GM19240 (cell line): ENCODE measurements at regions not wholly inside any gene's neighbourhood (a gene's known extent, or its start where the extent isn't known, plus 50 kb on each side); places are given as distances from the start of the nearest gene placed in this dataset.
A peak's percentile ranks its signal among the peaks of the same experiment; 100 is the strongest.

Source experiments
- DNase-seq: peaks from one replicate; pipeline ENCODE4 v3.0.0; 2011; ENCODE audit warnings: low spot score; ENCODE audit not compliant: insufficient read length

DNA sequence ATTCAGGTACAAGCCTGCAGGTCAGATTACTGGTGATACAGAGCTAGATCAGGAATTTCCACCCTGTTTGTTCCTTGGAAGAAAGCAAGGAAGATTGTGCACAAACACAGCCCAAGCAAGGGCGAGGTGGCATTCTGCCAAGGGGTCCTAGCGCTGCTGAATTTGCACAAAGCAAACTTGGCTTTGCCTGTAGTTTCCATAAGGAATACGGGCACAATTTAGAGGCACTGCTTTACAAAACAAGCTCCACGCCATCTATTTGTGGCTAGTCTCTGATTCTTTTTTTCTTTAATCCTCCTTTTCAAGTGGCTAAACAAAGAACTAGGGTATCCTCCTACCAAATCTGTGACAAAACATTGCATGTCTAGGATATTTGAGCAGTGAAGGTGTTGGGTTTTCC, 195.5 kb upstream of the ACVR2A start:
- no peak for DNase-seq

DNA sequence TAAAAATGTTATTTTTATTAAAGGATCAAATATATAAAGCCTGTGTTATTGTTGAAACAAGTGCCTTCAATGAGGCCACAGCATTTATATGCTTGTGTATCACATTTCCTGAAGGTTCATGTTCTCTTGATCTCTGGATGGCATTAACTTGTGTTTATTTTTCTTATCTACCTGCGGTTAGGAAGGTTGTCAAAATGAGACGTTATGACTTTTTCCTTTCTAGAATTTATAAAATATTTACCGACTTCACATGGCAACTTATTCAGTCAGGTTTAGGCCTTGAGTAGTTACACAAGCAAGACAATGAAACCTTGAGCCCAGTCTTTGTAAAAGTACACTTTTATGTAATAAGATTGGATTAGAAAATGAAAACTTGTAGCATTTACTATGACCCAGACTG, 196.4 kb upstream of the ACVR2A start:
- no peak for DNase-seq

- no peak for DNase-seq
Observed at GRCh38 chr2:147647816-147648215, 197.0 kb upstream of the ACVR2A start.

- no peak for DNase-seq
Observed at GRCh38 chr2:147646818-147647468, 197.9 kb upstream of the ACVR2A start.

DNA sequence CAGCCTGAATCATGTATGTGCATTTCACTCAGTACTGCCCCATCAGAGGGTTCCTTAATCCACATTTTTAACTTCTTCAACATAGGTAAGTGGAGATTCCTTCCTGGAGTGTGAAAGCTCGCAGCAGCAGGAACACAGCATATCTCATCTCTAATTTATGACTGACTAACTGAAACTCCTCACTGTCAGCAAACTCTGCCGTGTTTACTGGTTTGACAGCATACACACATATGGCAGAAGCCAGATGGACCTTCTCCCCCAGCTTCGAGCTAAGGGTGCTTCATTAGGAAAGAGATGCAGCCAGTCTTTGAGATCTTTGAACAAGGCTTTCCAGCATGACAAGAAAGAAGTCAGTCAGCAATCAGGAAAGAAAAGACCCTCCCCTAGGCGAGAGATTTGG, 200.3 kb upstream of the ACVR2A start:
- DNase-seq: no peak

DNA sequence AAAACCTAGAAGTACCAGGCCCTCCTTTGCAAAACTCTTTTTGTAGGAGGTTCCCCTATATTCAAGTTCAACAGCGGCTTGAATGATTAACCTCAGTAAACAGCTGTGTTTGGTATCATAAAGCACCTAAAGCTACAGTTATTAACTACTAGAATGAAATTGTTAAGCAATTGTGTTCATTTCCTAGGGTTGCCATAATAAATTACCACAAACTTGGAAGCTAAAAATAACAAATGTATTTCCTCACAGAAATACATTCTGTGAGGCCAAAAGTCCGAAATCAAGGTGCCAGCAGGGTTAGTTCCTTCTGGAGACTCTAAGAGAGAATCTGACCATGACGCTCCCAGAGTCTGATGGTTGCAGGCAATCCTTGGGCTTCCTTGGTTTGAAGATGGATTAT, 202.1 kb upstream of the ACVR2A start:
- no peak for DNase-seq

GRCh38 chr2:147641651-147642050, 203.2 kb upstream of the ACVR2A start:
- no peak for DNase-seq

DNA sequence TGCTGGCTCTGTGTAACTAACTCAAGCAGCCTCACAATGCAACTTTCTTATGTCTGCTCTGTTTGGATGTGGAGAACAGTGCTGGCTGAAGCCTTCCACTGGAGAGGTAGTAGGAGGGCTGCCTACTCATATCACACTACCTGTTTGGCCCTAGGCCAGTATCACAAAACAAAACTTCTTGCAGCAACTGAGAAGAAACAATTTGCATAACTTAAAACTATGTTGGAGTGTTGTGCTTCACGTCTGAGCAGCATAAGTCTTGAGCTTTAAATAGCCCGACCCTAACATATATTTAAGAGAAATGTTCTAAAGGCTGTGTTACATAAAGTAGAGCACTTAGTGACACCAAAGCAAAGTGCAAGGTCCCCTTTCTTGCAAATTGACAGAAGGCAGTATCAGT, 204.9 kb upstream of the ACVR2A start:
- DNase-seq: peak; percentile 23

- DNase-seq: no peak
Observed at GRCh38 chr2:147639386-147639785, 205.4 kb upstream of the ACVR2A start.

DNA sequence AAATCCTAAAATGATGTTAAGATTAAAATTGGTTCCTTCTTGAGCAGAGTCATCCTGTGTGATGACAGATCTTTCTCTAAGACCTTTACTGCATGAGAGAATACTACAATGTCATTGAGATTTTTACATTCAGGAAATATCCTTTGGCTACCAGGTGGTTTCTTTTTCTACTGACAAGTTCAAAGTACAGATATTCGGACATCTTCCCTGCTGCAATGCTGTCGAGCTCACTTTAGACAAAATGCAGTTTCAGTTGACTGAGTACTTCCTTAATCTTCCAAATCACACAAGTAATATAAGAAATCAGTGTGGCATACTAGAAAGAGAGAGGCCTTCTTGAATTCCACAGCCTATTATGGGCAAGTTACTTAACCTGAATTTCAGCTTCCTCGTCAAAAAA, 207.9 kb upstream of the ACVR2A start:
- no peak for DNase-seq

GRCh38 chr2:147636238-147636882, 208.5 kb upstream of the ACVR2A start:
- no peak for DNase-seq

DNA sequence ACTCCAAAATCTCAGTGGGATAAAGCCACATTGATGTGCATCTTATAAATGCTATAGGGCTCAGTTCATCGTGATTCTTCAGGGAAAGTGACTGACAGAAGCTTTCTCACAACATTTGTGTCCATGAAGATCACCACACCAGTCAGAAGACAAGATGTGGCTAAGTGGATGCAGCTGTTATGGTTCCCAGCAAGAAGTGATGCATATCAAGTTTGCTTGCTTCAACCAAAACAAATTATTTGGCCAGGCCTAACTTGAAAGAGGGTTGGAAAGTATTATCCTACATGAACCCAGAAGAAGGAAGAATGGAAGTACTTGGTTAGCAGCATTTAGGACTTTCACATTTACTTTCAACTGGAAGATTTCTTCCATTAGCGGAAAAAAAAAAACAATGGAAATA, 210.0 kb upstream of the ACVR2A start:
- no peak for DNase-seq

GRCh38 chr2:147632198-147632597, 212.6 kb upstream of the ACVR2A start:
- DNase-seq: no peak

DNA sequence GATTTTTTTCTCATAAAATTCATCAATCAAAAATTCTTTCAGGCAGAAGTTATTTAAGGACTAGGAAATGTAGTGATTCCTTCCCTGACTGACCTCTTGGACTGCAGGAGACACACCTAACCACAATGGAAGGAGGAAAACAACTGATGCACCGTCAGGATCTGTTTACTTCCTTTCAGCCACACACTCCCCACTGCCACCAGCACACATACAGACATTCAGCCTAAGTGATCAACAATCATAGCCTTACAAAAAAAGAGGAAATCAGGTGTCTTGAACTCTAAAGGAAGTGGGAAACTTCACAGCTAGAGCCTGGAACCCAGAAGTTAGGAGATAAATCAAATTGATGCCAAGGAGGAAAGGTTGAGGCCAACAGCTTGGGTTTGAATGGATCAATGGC, 213.5 kb upstream of the ACVR2A start:
- DNase-seq: no peak

DNA sequence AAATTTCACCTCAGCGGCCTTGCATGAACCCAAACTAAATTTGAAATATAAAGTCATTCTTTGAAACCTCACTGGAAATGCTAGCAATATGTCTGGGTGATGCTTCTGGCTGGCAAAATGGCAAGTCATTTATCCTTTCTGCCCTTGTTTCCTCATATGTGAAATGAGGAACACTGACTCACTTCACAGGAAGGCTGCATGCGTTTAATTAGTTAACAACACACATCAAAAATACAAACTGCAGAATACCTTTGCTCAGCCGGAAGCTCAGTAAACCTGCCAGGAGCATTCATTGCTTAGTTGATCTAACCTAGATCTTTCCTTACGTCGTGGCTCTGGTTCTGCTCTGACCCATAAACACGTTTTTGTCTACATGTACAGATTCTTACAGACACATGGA, 214.2 kb upstream of the ACVR2A start:
- no peak for DNase-seq

DNA sequence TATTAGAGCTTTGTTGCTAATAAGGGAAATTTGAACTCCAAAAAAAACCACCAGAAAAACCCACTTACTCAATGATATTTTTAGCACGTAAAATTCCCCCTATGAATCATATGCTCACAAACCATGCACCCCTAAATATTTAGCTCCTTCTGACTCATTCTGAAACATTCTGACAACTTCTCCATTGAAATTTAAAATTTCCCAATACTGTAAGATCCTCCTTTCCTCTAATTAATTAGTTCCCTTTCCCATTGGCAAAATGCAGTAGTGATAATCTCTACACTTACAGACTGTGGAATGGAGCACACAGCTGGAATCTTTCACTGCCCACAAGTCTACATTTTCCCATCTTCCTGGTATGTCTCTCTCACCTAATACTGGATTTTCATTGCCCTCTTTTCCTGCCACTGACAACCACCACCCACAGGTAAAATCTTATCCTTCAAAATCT, 215.8 kb upstream of the ACVR2A start:
- DNase-seq: no peak

DNA sequence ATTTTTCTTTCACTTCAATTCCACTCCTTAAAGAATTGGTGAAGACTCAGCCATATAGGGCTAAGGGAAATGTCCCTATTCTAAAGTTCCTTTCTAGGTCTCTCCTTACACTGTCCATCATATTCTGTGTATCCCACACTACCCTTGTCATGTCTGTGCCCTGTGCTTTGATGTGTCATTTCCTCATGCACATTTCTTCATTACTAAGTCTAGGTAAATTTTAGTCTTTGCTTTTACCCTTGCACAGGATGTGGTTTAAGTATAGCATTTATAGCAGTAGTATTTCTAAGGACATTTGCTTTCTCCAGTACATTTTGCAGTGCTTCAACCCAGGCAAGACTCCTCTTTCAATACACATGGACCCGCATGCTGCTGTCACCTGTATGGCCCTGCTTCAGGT, 221.5 kb upstream of the ACVR2A start:
- no peak for DNase-seq

GRCh38 chr2:147621656-147622197, 223.1 kb upstream of the ACVR2A start:
- DNase-seq: no peak

DNA sequence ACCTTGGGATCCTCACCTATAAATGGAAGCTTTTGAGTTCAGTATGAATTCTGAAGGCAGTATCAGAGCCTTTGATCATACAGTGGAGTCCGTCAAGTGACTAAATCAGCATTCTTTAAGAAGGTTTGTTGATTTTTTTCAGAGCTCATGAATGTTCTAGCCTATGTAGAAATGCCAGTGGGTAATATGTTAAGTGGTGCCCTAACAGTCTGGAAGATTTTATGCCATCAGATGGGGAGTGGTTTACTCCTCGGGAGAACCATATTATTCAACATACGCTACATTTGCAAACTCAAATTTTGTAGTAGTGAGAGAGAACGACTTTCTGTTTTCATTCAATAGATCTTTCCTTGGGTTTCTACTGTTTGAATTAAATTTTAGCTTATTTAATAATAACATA, 225.0 kb upstream of the ACVR2A start:
- no peak for DNase-seq

- DNase-seq: no peak
Observed at GRCh38 chr2:147615726-147616125, 229.1 kb upstream of the ACVR2A start.

DNA sequence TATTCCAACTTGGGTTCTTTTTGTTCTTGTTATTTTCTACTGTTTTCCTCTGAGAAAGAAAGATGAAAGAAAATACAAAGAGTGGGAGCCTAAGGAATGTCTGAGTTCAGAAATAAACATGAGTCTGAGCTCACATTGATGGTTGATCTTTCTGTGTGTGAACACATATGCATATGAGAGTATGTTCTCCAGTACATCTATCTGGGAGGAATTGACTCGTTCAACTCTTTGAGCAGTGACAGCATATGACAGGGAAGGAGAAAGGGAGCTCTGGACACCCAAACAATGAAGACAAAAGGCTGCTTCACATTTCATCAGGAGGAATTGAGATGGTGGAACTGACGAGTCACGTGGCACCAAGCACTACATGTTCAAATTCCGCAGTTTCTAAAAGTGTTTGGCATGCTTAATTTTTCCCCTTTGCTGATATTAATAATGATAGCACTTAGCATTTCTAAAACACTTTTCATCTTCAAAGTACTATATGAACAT, 229.8 kb upstream of the ACVR2A start:
- DNase-seq: no peak

GRCh38 chr2:147614471-147614870, 230.4 kb upstream of the ACVR2A start:
- DNase-seq: no peak

DNA sequence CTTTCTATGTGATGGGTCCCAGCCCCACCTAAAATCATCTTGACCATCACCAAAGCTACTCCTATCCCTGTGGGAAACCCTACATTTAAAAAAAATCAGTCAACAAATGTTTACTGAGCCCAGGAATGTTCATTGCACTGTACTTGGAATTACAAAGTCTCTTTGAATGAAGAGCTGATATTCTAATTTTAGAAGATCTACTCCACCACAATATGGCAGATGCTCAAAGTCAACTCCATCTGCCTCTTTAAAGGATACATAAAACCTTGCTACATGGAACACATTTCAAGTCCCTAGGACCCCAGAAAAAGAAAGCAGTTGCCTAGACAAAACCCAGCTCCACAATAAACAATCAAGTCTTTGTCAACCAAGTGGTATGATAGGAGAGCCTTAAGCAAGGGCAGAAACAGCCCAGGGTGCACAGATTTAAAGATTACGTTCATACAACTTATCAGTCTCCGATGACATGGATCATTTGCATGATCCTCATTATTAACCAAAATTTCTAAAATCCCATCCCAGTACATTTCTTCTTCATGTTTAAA, 234.3 kb upstream of the ACVR2A start:
- no peak for DNase-seq
